ENCODE measurements at regions not wholly inside any gene's neighbourhood (a gene's known extent, or its start where the extent isn't known, plus 50 kb on each side); places are given as distances from the start of the nearest gene placed in this dataset.

DNA sequence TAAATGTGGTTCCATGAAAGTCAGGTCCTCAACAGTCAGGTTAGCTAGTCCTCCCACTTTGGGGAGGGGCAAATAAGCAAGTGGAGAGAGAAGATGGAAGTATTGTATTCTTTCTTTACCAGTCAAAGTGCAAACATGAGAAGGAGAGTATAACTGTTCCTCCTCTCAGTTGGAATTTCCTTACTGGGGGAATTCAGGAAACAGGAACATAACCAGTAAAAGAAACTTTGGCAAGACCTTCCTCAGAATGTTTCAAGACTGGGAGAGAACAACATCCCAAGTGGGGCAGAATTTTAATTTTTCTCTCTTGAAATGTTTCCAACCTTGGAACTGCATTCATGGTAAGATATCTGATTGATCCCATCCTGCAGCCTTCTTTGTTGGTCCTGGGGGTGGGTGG is 552.4 kb upstream of the TNP1 start:
- no peak for TF ChIP-seq POLR2A (IDR thresholded peaks at IDR 0.05; ENCODE audit: low read depth, low read length)
- no peak for TF ChIP-seq CHD4 (IDR thresholded peaks at IDR 0.05)
- no peak for TF ChIP-seq TARDBP (IDR thresholded peaks at IDR 0.05; ENCODE audit: borderline replicate concordance)
- TF ChIP-seq, protein P1, sequence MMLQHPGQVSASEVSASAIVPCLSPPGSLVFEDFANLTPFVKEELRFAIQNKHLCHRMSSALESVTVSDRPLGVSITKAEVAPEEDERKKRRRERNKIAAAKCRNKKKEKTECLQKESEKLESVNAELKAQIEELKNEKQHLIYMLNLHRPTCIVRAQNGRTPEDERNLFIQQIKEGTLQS (IDR thresholded peaks at IDR 0.05; ENCODE audit: borderline replicate concordance, extremely low read depth, low read depth, low read length), result no peak

All from GM12878 (cell line).